GM12878 (cell line): ENCODE measurements at regions not wholly inside any gene's neighbourhood (a gene's known extent, or its start where the extent isn't known, plus 50 kb on each side); places are given as distances from the start of the nearest gene placed in this dataset.

Source experiments
- BCL3 ChIP-seq: IDR thresholded peaks from 2 replicates; pipeline ENCODE4 v1.6.1; 2011; ENCODE audit warnings: borderline replicate concordance, low read depth, mild to moderate bottlenecking, moderate library complexity, low read length; ENCODE audit not compliant: insufficient read depth, poor library complexity, severe bottlenecking
- CEBPB ChIP-seq, 2 experiments: fragments of 150-350 bp in 1 of 2; IDR thresholded peaks; 2 replicates each; pipeline ENCODE4 v1.6.1; 2012 to 2014; ENCODE audit warnings: low read depth in 2 of 2, low read length in 2 of 2, borderline replicate concordance in 1 of 2, inconsistent platforms in 1 of 2
- CHD1 ChIP-seq: IDR thresholded peaks from 2 replicates; pipeline ENCODE4 v1.6.1; 2012; ENCODE audit warnings: low read depth, low read length, improper control_type of control experiment
- CTCF ChIP-seq, 3 experiments: IDR thresholded peaks in 2 of 3; conservative IDR thresholded peaks in 1 of 3; 2 replicates each; pipeline ENCODE4 v1.5.1; 2011; ENCODE audit warnings: low read depth in 3 of 3, low read length in 3 of 3, mild to moderate bottlenecking in 3 of 3, control low read depth in 2 of 3, moderate library complexity in 2 of 3, inconsistent platforms in 1 of 3, mixed read lengths in 1 of 3; ENCODE audit not compliant: control insufficient read depth in 2 of 3, insufficient read depth in 1 of 3; ENCODE audit errors: extremely low read depth in 1 of 3
- EZH2 ChIP-seq: IDR thresholded peaks from 2 replicates; pipeline ENCODE4 v1.6.1; 2012; ENCODE audit warnings: low read depth, mild to moderate bottlenecking, control low read depth, inconsistent platforms, low read length, borderline replicate concordance; ENCODE audit not compliant: control insufficient read depth
- MAX ChIP-seq: IDR thresholded peaks from 2 replicates; pipeline ENCODE4 v1.6.1; 2012; ENCODE audit warnings: low read depth, low read length, improper control_type of control experiment
- NBN ChIP-seq: fragments of 450-650 bp; IDR thresholded peaks from 2 replicates; pipeline ENCODE4 v1.6.1; 2016
- NFIC ChIP-seq: IDR thresholded peaks from 2 replicates; pipeline ENCODE4 v1.6.1; 2012; ENCODE audit warnings: low read depth, mild to moderate bottlenecking, inconsistent platforms, low read length, moderate library complexity
- POLR2A ChIP-seq: IDR thresholded peaks from 2 replicates; pipeline ENCODE4 v1.6.1; 2011; ENCODE audit warnings: low read depth, mild to moderate bottlenecking, low read length
- REST ChIP-seq: IDR thresholded peaks from 2 replicates; pipeline ENCODE4 v1.6.1; 2012; ENCODE audit warnings: mild to moderate bottlenecking, low read depth, low read length
- TAF1 ChIP-seq: IDR thresholded peaks from 2 replicates; pipeline ENCODE4 v1.6.1; 2011; ENCODE audit warnings: mild to moderate bottlenecking, low read depth, low read length, borderline replicate concordance
- USF1 ChIP-seq: IDR thresholded peaks from 2 replicates; pipeline ENCODE4 v1.6.1; 2011; ENCODE audit warnings: borderline replicate concordance, low read depth, mild to moderate bottlenecking, moderate library complexity, mixed read lengths, low read length; ENCODE audit not compliant: insufficient read depth; ENCODE audit errors: extremely low read length

GRCh38 chr12:20264026-20264425, 104.3 kb upstream of the PDE3A start:
- TF ChIP-seq MAX: no peak
- no peak for TF ChIP-seq CTCF (IDR thresholded peaks at IDR 0.05 in 2 of 3, conservative IDR thresholded peaks at IDR 0.05 in 1 of 3; ENCODE audit: control insufficient read depth in 2 of 3, extremely low read depth in 1 of 3, insufficient read depth in 1 of 3, low read depth in 3 of 3, low read length in 3 of 3)
- TF ChIP-seq BCL3: no peak
- TF ChIP-seq REST: no peak
- TF ChIP-seq EZH2: no peak
- TF ChIP-seq NBN: no peak
- no peak for TF ChIP-seq CEBPB (IDR thresholded peaks at IDR 0.05; ENCODE audit: borderline replicate concordance in 1 of 2, low read depth in 2 of 2, low read length in 2 of 2)
- no peak for TF ChIP-seq USF1
- TF ChIP-seq TAF1: no peak
- no peak for TF ChIP-seq NFIC
- TF ChIP-seq CHD1: no peak
- no peak for TF ChIP-seq POLR2A
